ENCODE measurements at regions not wholly inside any gene's neighbourhood (a gene's known extent, or its start where the extent isn't known, plus 50 kb on each side); places are given as distances from the start of the nearest gene placed in this dataset.

GRCh38 chr18:30566877-30567276, 475.7 kb downstream of the DSC3 start:
- TF ChIP-seq CTCF (IDR thresholded peaks at IDR 0.05; ENCODE audit: borderline replicate concordance, extremely low read depth, low read length, poor library complexity, severe bottlenecking) (no peak), EZH2 (IDR thresholded peaks at IDR 0.05; ENCODE audit: borderline replicate concordance, low read depth, low read length, severe bottlenecking) (no peak)
